Motor neuron (in vitro differentiated cells): ENCODE measurements at regions not wholly inside any gene's neighbourhood (a gene's known extent, or its start where the extent isn't known, plus 50 kb on each side); places are given as distances from the start of the nearest gene placed in this dataset.
"Not testable (repeated sequence)": the region's sequence is repeated elsewhere in the genome, so short reads cannot be mapped to it uniquely, and the experiment has no call there.

Source experiments
- ATAC-seq, 8 experiments: fragments of 200-7000 bp; cut with Tn5 transposase; replicated peaks in 6 of 8; 2 replicates each; pipeline ENCODE4 v1.8.0; 2021; ENCODE audit warnings: mild to moderate bottlenecking in 8 of 8, moderate library complexity in 8 of 8
- H3K27ac ChIP-seq, 2 donors: fragments of 250-450 bp; sonication (Bioruptor Pico); 2 replicates each; pipeline ENCODE4 v1.9.0; 2021; ENCODE audit warnings: antibody characterized with exemption in 2 of 2, mild to moderate bottlenecking in 2 of 2, moderate library complexity in 1 of 2
- H3K4me1 ChIP-seq, 2 donors: fragments of 250-450 bp; sonication (Bioruptor Pico); replicated peaks in 1 of 2; 2 replicates each; pipeline ENCODE4 v1.6.1; 2021; ENCODE audit warnings: antibody characterized with exemption in 2 of 2, mild to moderate bottlenecking in 2 of 2, moderate library complexity in 1 of 2
- H3K4me3 ChIP-seq, 5 donors: fragments of 250-450 bp; sonication (Bioruptor Pico); 2 replicates each; pipeline ENCODE4 v1.9.0; 2021; ENCODE audit warnings: antibody characterized with exemption in 5 of 5, mild to moderate bottlenecking in 5 of 5, moderate library complexity in 4 of 5
- WGBS, 10 experiments: fragments of 450-650 bp; shearing (Covaris generic); methylation state at CpG; one replicate each; pipeline ENCODE4 v1.0.0; 2022; 5-methylcytosine and 5-hydroxymethylcytosine counted together
- in situ Hi-C, 9 experiments: fragments of 400-800 bp; cut with MboI; loops; one replicate each; pipeline ENCODE4 v1.15.0; 2021; ENCODE audit warnings: low sequenced_read_pairs in 9 of 9, low pct_unique_long_range_greater_than_20kb in 2 of 9; ENCODE audit not compliant: unreplicated experiment in 9 of 9

DNA sequence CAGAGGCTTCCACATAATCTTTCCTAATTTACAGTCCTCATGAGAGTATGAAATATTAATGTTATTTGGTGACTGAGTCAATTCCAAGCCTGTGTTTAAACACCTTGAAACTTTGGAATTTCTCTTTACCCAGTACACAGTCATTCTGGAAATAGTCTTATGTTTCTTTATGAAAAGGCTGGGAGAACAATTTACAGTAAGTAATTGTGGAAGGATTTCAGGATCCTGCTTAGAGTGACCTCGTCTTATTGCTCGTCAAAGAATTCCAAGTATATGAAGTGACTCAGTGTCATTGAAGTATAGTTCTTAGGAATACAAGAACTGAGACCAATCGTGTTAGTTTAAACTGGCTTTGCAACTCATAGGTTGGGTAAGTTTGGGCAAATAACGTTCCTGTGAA is 634.2 kb downstream of the SLC16A7 start:
- Histone ChIP-seq H3K4me1 (no peaks in the 10 kb centered on the region), H3K4me3 (no peak overlapping the region), H3K27ac (no peak overlapping the region)
- in situ Hi-C loops = no loop called here
- 57 to 100% (median 91%) methylated on average over 1 to 4 of the region's 4 CpGs for WGBS, 10 experiments
- no peak for ATAC-seq

DNA sequence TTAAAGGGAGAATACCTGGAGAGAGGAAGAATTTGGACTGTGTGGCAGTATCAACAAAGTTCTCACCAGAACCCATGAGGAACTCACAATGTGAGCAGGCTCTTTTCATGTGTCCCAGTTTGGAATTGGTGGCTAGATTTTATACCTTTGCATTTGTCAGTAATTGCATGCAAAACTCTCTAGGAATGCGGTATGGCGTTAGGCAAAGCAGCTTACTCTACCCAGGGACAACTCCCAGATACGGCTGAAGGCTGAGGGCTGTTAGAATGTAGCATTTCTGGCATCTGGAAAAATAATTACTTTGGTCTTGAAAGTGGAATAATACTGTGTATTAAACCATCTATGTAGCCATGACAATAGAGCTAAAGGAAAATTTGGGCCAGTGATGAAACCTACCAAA is 635.5 kb downstream of the SLC16A7 start:
- Histone ChIP-seq H3K4me3 (no peak overlapping the region), H3K4me1 (no peaks in the 10 kb centered on the region), H3K27ac (no peak overlapping the region)
- in situ Hi-C loops = no loop called here
- 20 to 100% (median 85%) methylated on average over 1 to 3 of the region's 3 CpGs; no CpG with 5 or more reads in 3 of the 10 experiments for WGBS, 10 experiments
- peak in 3 of 8 experiments; percentile 19 to 66 (median 32) for ATAC-seq

DNA sequence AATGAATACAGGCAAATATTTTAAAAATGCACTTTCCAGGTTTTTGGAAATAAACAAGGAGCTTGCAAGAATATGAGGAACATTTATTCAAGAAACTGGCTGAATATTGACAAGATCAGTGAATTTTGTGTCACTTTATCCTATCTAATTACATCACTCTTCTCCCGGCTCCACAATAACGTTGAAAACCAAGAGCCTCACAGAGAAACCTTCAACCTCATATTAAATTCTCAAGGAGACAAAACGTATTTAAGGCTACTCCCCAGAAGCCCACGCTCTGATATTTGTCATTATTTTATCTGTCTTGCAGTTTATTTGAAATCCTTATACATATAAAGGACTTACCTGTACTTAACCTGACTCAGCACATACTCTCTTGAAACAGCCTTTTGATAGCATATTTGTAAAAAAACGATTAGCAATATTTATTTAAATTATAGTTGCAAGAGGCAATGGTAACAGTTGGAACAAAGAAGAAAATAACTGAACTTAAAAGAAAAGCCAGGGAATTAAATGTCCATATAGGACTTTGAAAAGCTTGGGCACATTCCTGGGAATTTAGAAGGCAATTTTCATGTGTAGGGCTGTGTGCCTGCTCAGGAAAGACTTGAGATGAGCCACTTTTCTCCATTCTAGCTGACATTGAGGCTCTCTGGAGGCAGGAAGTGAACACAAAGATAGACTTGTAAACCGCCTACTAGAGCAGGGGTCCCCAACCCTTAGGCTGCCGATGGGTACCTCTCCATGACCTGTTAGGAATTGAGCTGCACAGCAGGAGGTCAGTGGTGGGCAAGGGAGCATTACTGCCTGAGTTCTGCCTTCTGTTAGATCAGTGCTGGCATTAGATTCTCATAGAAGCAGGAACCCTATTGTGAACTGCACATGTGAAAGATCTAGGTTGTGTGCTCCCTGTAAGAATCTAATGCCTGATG is 636.4 kb downstream of the SLC16A7 start:
- in situ Hi-C loops = no loop called here
- WGBS, 10 experiments = 44 to 90% (median 74%) methylated on average over 3 to 7 of the region's 7 CpGs
- no peaks in the 10 kb centered on the region for H3K4me1 ChIP-seq
- H3K27ac ChIP-seq = no peak overlapping the region
- H3K4me3 ChIP-seq = no peak overlapping the region
- no peak for ATAC-seq

GRCh38 chr12:60234611-60235195 is 638.9 kb downstream of the SLC16A7 start:
- H3K4me1 ChIP-seq, H3K27ac ChIP-seq, in situ Hi-C loops, ATAC-seq, H3K4me3 ChIP-seq: not testable (repeated sequence)
- WGBS, 10 experiments = 79 to 100% (median 90%) methylated on average over 1 to 4 of the region's 10 CpGs; no CpG with 5 or more reads in 3 of the 10 experiments

- Histone ChIP-seq H3K4me1 (no peaks in the 10 kb centered on the region), H3K27ac (no peak overlapping the region), H3K4me3 (no peak overlapping the region)
- in situ Hi-C loops = no loop called here
- 62 to 95% (median 78%) methylated on average over 1 to 5 of the region's 6 CpGs; no CpG with 5 or more reads in 3 of the 10 experiments for WGBS, 10 experiments
- no peak for ATAC-seq
Observed at GRCh38 chr12:60235261-60235660, 639.4 kb downstream of the SLC16A7 start.

DNA sequence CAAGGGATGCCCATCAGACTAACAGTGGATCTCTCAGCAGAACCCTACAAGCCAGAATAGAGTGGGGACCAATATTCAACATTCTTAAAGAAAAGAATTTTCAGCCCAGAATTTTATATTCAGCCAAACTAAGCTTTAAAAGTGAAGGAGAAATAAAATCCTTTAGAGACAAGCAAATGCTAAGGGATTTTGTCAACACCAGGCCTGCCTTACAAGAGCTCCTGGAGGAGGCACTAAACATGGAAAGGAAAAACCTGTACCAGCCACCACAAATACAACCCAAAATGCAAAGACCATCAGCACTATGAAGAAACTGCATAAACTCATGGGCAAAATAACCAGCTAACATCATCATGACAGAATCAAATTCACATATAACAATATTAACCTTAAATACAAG is 640.6 kb downstream of the SLC16A7 start:
- H3K4me3 ChIP-seq, H3K4me1 ChIP-seq, ATAC-seq, H3K27ac ChIP-seq, in situ Hi-C loops: not testable (repeated sequence)

GRCh38 chr12:60240891-60241290 is 645.1 kb downstream of the SLC16A7 start:
- no peak for ATAC-seq
- Histone ChIP-seq H3K4me3 (no peak overlapping the region), H3K27ac (no peak overlapping the region), H3K4me1 (no peaks in the 10 kb centered on the region)
- WGBS, 10 experiments = 22 to 100% (median 86%) methylated on average over 1 to 2 of the region's 2 CpGs; no CpG with 5 or more reads in 1 of the 10 experiments
- in situ Hi-C loops = no loop called here

DNA sequence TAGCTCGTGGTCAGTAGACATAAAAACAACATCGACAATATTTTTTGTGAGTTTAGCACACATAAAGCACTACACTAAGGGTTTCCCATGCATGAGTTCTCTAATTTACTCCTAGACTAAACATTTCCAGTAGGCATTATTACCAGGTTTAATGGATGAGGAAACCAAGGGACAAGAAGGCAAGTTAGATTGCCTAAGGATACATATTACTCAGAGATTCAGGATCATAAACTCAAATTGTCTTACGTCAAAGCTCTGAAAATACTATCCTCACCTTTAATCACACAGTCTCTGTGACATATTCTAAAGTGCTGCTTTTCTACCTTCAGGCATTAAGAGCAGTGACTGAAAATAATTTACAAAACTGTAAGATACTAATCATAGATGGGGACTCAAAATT is 655.3 kb downstream of the SLC16A7 start:
- Histone ChIP-seq H3K4me3 (no peak overlapping the region), H3K4me1 (peaks cover 0 to 5% of the 10 kb centered on the region in 2 donors), H3K27ac (no peak overlapping the region)
- in situ Hi-C loops = loop anchor here in 1 of 9 experiments (25.0 kb wide), 1 partner anchor 236 kb away; no protein-coding TSS in a partner anchor
- no peak for ATAC-seq
- WGBS, 10 experiments = 0 to 100% (median 7%) methylated on average over 1 to 3 of the region's 3 CpGs; no CpG with 5 or more reads in 1 of the 10 experiments

DNA sequence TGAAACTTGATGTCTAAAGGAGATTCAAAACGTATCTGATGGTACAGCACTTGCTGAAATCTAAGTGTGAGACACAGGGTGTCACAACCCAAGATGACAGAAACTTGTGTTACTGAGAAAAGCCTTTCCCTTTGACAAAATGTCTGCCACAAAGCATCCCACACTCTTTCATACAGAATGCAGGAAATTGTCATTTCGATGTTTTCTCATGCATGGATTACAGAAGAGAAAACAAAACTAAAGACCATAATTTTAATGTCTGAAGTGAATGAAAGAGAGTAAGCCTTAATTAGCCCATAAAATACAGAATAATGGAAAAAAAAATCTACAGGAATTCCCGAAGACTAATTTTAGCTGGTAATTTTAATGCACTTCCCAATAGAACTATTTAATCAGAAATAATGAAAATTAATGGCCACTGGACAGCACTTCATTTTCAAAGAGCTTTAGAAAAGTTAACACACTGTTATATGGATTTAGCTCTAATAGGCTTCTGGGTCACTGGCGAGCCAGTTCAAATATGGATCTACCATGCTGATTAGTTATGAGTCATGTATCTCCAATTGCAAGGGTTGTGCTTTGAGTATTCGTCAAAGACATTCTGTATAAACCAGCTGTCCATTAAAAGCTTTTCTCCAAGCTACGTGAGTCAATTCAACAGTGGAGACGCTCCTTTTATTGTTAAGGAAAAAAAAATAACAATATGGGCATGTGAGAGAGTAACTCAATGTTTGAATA is 656.7 kb downstream of the SLC16A7 start:
- no peak overlapping the region for H3K4me3 ChIP-seq
- in situ Hi-C loops = loop anchor here in 1 of 9 experiments (25.0 kb wide), 1 partner anchor 235 kb away; no protein-coding TSS in a partner anchor
- 43 to 84% (median 63%) methylated on average over 3 to 7 of the region's 7 CpGs for WGBS, 10 experiments
- ATAC-seq = peak in 7 of 8 experiments; percentile 16 to 98 (median 94)
- no peak overlapping the region for H3K27ac ChIP-seq
- H3K4me1 ChIP-seq = peaks cover 0 to 5% of the 10 kb centered on the region in 2 donors

DNA sequence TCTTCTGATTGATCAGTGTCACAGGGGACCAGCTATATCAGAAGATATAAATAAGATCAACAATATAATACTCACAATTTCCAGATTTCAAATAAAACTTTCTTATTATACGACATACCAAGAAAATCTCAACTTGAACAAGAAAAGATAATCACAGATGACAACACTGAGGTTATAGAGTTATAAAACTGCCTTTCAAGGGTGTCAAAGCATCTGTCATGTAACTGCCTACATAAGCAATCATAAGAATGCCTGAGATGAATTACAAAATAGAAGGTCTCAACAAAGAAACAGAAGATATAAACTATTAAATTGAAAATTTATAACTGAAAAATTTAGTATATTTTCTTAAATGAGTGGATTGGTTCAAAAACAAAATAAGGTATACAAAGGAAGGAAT is 659.2 kb downstream of the SLC16A7 start:
- 67 to 100% (median 100%) methylated on average over 1 of the region's 1 CpG; no CpG with 5 or more reads in 1 of the 10 experiments for WGBS, 10 experiments
- H3K4me3 ChIP-seq = no peak overlapping the region
- H3K27ac ChIP-seq = no peak overlapping the region
- ATAC-seq = no peak
- in situ Hi-C loops = loop anchor here in 1 of 9 experiments (25.0 kb wide), 1 partner anchor 232 kb away; no protein-coding TSS in a partner anchor
- H3K4me1 ChIP-seq = peaks cover 0 to 5% of the 10 kb centered on the region in 2 donors

DNA sequence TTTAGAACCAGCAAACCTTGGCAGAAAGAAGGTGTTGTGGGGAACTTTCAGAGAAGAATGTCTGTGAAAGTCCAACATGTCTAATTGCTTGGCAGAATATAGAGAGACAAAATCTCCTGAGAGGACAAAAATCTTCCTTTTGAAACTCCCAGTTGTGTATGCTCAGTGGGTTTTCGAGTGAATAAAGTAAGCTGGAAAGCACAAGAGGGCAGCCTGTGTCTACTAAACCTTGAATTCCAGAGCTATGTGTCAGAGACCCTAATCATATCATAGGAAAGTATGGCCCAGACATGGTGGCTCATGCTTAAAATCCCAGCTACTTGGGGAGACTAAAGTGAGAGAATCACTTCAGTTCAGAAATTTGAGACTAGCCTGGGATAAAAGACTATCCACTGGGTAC is 661.2 kb downstream of the SLC16A7 start:
- peaks cover 0 to 5% of the 10 kb centered on the region in 2 donors for H3K4me1 ChIP-seq
- peak in 4 of 8 experiments; percentile 41 to 85 (median 55) for ATAC-seq
- H3K4me3 ChIP-seq = no peak overlapping the region
- H3K27ac ChIP-seq = no peak overlapping the region
- WGBS, 10 experiments = 0 to 100% (median 50%) methylated on average over 1 of the region's 1 CpG; no CpG with 5 or more reads in 3 of the 10 experiments
- in situ Hi-C loops = loop anchor here in 1 of 9 experiments (25.0 kb wide), 1 partner anchor 230 kb away; no protein-coding TSS in a partner anchor

DNA sequence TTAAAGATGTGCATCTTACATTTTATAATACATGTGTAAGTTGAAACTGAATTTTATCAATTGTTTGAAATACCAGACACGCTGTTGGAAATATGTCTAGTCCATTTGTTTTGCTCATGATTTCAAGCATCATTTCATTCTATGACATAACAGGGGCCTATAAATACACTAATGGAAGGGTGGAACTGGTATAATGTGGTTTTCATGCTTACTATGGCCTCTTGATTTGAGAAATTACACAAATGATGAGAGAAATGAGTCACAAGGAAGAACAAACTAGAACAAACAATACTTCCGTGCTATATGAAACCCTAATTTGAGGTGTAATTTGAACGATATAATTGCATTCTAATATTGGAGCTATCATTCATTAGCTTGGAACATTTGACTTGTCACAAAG is 663.4 kb downstream of the SLC16A7 start:
- in situ Hi-C loops = loop anchor here in 1 of 9 experiments (25.0 kb wide), 1 partner anchor 228 kb away; no protein-coding TSS in a partner anchor
- no peak overlapping the region for H3K4me3 ChIP-seq
- H3K27ac ChIP-seq = no peak overlapping the region
- WGBS, 10 experiments = 67 to 100% (median 85%) methylated on average over 2 to 3 of the region's 3 CpGs
- ATAC-seq = peak in 5 of 8 experiments; percentile 59 to 83 (median 69)
- no peaks in the 10 kb centered on the region for H3K4me1 ChIP-seq
